GM23338 (cell line): ENCODE measurements at regions not wholly inside any gene's neighbourhood (a gene's known extent, or its start where the extent isn't known, plus 50 kb on each side); places are given as distances from the start of the nearest gene placed in this dataset.

Experiments
- ATAC-seq: fragments of 200-7000 bp; cut with Tn5 transposase; 3 replicates; pipeline ENCODE4 v1.9.1; 2020
- DNase-seq: peaks from one replicate; pipeline ENCODE4 v3.0.0-alpha.2; 2015; ENCODE audit warnings: low spot score
- H2AFZ ChIP-seq: fragments of 200-600 bp; sonication (generic); 2 replicates; pipeline ENCODE4 v1.8.0; 2016; ENCODE audit warnings: antibody characterized with exemption, mild to moderate bottlenecking, moderate library complexity
- H3F3A ChIP-seq: fragments of 200-600 bp; sonication (generic); replicated peaks from 2 replicates; pipeline ENCODE4 v1.8.0; 2017; ENCODE audit warnings: antibody characterized with exemption, mixed run types, low read depth
- H3K27ac ChIP-seq: fragments of 200-600 bp; sonication (generic); 2 replicates; pipeline ENCODE4 v1.6.1; 2016; ENCODE audit warnings: low read depth
- H3K27me3 ChIP-seq: fragments of 200-600 bp; sonication (generic); 2 replicates; pipeline ENCODE4 v1.8.0; 2016; ENCODE audit warnings: mild to moderate bottlenecking, mixed run types, moderate library complexity; ENCODE audit not compliant: insufficient read depth
- H3K36me3 ChIP-seq: fragments of 200-600 bp; sonication (generic); 2 replicates; pipeline ENCODE4 v1.8.0; 2016; ENCODE audit warnings: mild to moderate bottlenecking; ENCODE audit not compliant: insufficient read depth
- H3K4me1 ChIP-seq: fragments of 200-600 bp; sonication (generic); 2 replicates; pipeline ENCODE4 v1.8.0; 2016; ENCODE audit warnings: mild to moderate bottlenecking, moderate library complexity; ENCODE audit not compliant: insufficient read depth
- H3K4me2 ChIP-seq: fragments of 200-600 bp; sonication (generic); 2 replicates; pipeline ENCODE4 v1.7.1; 2017; ENCODE audit warnings: mixed run types
- H3K4me3 ChIP-seq: fragments of 200-600 bp; sonication (generic); 2 replicates; pipeline ENCODE4 v1.6.1; 2016; ENCODE audit warnings: mixed run types
- H3K79me2 ChIP-seq: fragments of 200-600 bp; sonication (generic); replicated peaks from 2 replicates; pipeline ENCODE4 v1.8.0; 2017; ENCODE audit warnings: mild to moderate bottlenecking; ENCODE audit not compliant: insufficient read depth
- H3K9me2 ChIP-seq: fragments of 200-600 bp; sonication (generic); 2 replicates; pipeline ENCODE4 v1.8.0; 2017; ENCODE audit not compliant: insufficient read depth
- H4K20me1 ChIP-seq: fragments of 200-600 bp; sonication (generic); replicated peaks from 2 replicates; pipeline ENCODE4 v1.8.0; 2017; ENCODE audit warnings: mild to moderate bottlenecking; ENCODE audit not compliant: insufficient read depth
- H3K27ac Mint-ChIP-seq: 2 replicates; pipeline ENCODE4 v1.8.0; 2020; ENCODE audit warnings: inconsistent platforms, mild to moderate bottlenecking, moderate library complexity, mixed read lengths
- H3K27me3 Mint-ChIP-seq: 3 replicates; pipeline ENCODE4 v1.8.0; 2022; ENCODE audit warnings: low read depth, mild to moderate bottlenecking, moderate library complexity, mixed read lengths, inconsistent platforms; ENCODE audit not compliant: insufficient read depth, poor library complexity
- H3K36me3 Mint-ChIP-seq: 3 replicates; pipeline ENCODE4 v1.8.0; 2021; ENCODE audit warnings: low read depth, mild to moderate bottlenecking, inconsistent platforms, moderate library complexity, mixed read lengths
- H3K4me1 Mint-ChIP-seq: 3 replicates; pipeline ENCODE4 v1.8.0; 2020; ENCODE audit warnings: mild to moderate bottlenecking, inconsistent platforms, mixed read lengths
- H3K4me3 Mint-ChIP-seq: 3 replicates; pipeline ENCODE4 v1.8.0; 2021; ENCODE audit warnings: moderate library complexity, mild to moderate bottlenecking, inconsistent platforms, mixed read lengths
- H3K9me3 Mint-ChIP-seq: 3 replicates; pipeline ENCODE4 v1.8.0; 2020; ENCODE audit warnings: moderate library complexity, mild to moderate bottlenecking, inconsistent platforms, mixed read lengths
- CREB1 ChIP-seq: fragments of 250-450 bp; sonication (Bioruptor Pico); IDR thresholded peaks from 2 replicates; pipeline ENCODE4 v1.5.0; 2020; ENCODE audit warnings: low read depth, mild to moderate bottlenecking, moderate library complexity
- CTCF ChIP-seq, 2 experiments: fragments of 200-600 bp in 1 of 2; sonication (generic) in 1 of 2; conservative IDR thresholded peaks; 2 replicates each; pipeline versions ENCODE4 v1.5.1 to v1.6.1; 2016 to 2017; ENCODE audit warnings: antibody characterized with exemption in 2 of 2, low read depth in 2 of 2, mild to moderate bottlenecking in 2 of 2, moderate library complexity in 1 of 2
- EZH2 ChIP-seq: fragments of 200-600 bp; sonication (generic); IDR thresholded peaks from one replicate; pipeline ENCODE4 v1.8.0; 2017; ENCODE audit warnings: antibody characterized with exemption, mild to moderate bottlenecking, low read depth; ENCODE audit not compliant: unreplicated experiment
- EZH2phosphoT487 ChIP-seq: fragments of 200-600 bp; sonication (generic); IDR thresholded peaks from one replicate; pipeline ENCODE4 v1.8.1; 2018; ENCODE audit warnings: antibody characterized with exemption; ENCODE audit not compliant: unreplicated experiment
- NANOG ChIP-seq: IDR thresholded peaks from 2 replicates; pipeline ENCODE4 v1.6.1; 2016; ENCODE audit warnings: antibody characterized with exemption, borderline replicate concordance
- POLR2AphosphoS5 ChIP-seq: IDR thresholded peaks from 2 replicates; pipeline ENCODE4 v1.6.1; 2016; ENCODE audit warnings: antibody characterized with exemption, low read depth
- STAT1 ChIP-seq: IDR thresholded peaks from one replicate; pipeline ENCODE4 v1.6.1; 2016; ENCODE audit warnings: antibody characterized with exemption; ENCODE audit not compliant: unreplicated experiment
- ZNF331 ChIP-seq: fragments of 250-450 bp; sonication (Bioruptor Pico); IDR thresholded peaks from 2 replicates; pipeline ENCODE4 v1.5.0; 2020; ENCODE audit warnings: low read depth, mild to moderate bottlenecking, moderate library complexity
- TF ChIP-seq, protein P1 (sequence below): IDR thresholded peaks from 2 replicates; pipeline ENCODE4 v1.6.1; 2016; ENCODE audit warnings: antibody characterized with exemption
- TF ChIP-seq, protein P2 (sequence below): IDR thresholded peaks from one replicate; pipeline ENCODE4 v1.6.1; 2018; ENCODE audit warnings: antibody characterized with exemption; ENCODE audit not compliant: unreplicated experiment

GRCh38 chrX:33379839-33380238 is 168.5 kb upstream of the DMD start:
- H3K27ac ChIP-seq = no peak overlapping the region
- H3F3A ChIP-seq = no peaks in the 10 kb centered on the region
- no peaks in the 10 kb centered on the region for H4K20me1 ChIP-seq
- Mint-ChIP-seq H3K9me3 (no peaks in the 10 kb centered on the region), H3K27me3 (no peaks in the 10 kb centered on the region), H3K4me3 (no peak overlapping the region), H3K4me1 (no peaks in the 10 kb centered on the region; the same call in 2 of the 3 replicates), H3K27ac (no peak overlapping the region), H3K36me3 (no peaks in the 10 kb centered on the region)
- H3K4me2 ChIP-seq = no peak overlapping the region
- no peaks in the 10 kb centered on the region for H3K4me1 ChIP-seq
- no peaks in the 10 kb centered on the region for H3K79me2 ChIP-seq
- no peaks in the 10 kb centered on the region for H3K27me3 ChIP-seq
- no peak overlapping the region for H3K4me3 ChIP-seq
- TF ChIP-seq EZH2 (no peak), ZNF331 (no peak), CREB1 (no peak), POLR2AphosphoS5 (no peak), CTCF (conservative IDR thresholded peaks at IDR 0.05; ENCODE audit: low read depth in 2 of 2) (no peak)
- H3K36me3 ChIP-seq = no peaks in the 10 kb centered on the region
- H3K9me2 ChIP-seq = no peaks in the 10 kb centered on the region
- H2AFZ ChIP-seq = no peak overlapping the region
- ATAC-seq (no peak), DNase-seq (no peak)

DNA sequence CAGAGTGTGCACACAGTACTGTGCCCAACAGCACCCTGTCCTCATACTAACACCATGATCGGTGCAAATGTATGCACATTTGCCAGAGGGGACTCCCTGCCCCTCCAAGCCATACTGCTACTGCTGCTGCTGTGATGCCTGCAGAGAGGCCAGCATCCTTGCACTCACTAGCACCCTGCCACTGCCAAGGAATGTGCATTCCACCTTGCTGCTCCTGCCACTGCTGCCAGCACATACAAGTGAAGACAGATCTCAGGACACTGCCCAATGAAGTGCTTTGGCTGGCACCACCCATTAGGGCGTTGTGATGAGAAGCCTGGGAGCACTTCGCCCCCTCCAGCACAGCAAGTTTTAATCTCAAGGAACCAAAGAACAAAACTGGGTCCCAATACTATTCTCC is 146.3 kb upstream of the DMD start:
- no peak overlapping the region for H3K4me3 ChIP-seq
- H3K9me3 Mint-ChIP-seq = peaks cover 3% of the 10 kb centered on the region; the same call in 1 of the 3 replicates

More for the DNA sequence above, 146.3 kb upstream of the DMD start:
- H2AFZ ChIP-seq = no peak overlapping the region
- no peaks in the 10 kb centered on the region for H3K27me3 ChIP-seq
- H4K20me1 ChIP-seq = no peaks in the 10 kb centered on the region
- Mint-ChIP-seq H3K27ac (no peak overlapping the region), H3K4me1 (no peaks in the 10 kb centered on the region; the same call in 2 of the 3 replicates), H3K4me3 (no peak overlapping the region), H3K36me3 (no peaks in the 10 kb centered on the region; the same call in 2 of the 3 replicates), H3K27me3 (no peaks in the 10 kb centered on the region)
- H3K4me1 ChIP-seq = no peaks in the 10 kb centered on the region
- no peak overlapping the region for H3K27ac ChIP-seq
- no peaks in the 10 kb centered on the region for H3F3A ChIP-seq
- ATAC-seq (no peak), DNase-seq (no peak)
- no peak overlapping the region for H3K4me2 ChIP-seq
- TF ChIP-seq NANOG = no peak
- TF ChIP-seq, protein P1, sequence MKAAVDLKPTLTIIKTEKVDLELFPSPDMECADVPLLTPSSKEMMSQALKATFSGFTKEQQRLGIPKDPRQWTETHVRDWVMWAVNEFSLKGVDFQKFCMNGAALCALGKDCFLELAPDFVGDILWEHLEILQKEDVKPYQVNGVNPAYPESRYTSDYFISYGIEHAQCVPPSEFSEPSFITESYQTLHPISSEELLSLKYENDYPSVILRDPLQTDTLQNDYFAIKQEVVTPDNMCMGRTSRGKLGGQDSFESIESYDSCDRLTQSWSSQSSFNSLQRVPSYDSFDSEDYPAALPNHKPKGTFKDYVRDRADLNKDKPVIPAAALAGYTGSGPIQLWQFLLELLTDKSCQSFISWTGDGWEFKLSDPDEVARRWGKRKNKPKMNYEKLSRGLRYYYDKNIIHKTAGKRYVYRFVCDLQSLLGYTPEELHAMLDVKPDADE = no peak
- TF ChIP-seq ZNF331 = no peak
- TF ChIP-seq EZH2phosphoT487 = no peak
- TF ChIP-seq STAT1 = no peak
- TF ChIP-seq, protein P2, sequence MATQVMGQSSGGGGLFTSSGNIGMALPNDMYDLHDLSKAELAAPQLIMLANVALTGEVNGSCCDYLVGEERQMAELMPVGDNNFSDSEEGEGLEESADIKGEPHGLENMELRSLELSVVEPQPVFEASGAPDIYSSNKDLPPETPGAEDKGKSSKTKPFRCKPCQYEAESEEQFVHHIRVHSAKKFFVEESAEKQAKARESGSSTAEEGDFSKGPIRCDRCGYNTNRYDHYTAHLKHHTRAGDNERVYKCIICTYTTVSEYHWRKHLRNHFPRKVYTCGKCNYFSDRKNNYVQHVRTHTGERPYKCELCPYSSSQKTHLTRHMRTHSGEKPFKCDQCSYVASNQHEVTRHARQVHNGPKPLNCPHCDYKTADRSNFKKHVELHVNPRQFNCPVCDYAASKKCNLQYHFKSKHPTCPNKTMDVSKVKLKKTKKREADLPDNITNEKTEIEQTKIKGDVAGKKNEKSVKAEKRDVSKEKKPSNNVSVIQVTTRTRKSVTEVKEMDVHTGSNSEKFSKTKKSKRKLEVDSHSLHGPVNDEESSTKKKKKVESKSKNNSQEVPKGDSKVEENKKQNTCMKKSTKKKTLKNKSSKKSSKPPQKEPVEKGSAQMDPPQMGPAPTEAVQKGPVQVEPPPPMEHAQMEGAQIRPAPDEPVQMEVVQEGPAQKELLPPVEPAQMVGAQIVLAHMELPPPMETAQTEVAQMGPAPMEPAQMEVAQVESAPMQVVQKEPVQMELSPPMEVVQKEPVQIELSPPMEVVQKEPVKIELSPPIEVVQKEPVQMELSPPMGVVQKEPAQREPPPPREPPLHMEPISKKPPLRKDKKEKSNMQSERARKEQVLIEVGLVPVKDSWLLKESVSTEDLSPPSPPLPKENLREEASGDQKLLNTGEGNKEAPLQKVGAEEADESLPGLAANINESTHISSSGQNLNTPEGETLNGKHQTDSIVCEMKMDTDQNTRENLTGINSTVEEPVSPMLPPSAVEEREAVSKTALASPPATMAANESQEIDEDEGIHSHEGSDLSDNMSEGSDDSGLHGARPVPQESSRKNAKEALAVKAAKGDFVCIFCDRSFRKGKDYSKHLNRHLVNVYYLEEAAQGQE = no peak
- H3K79me2 ChIP-seq = no peaks in the 10 kb centered on the region
- H3K36me3 ChIP-seq = no peaks in the 10 kb centered on the region
- H3K9me2 ChIP-seq = no peaks in the 10 kb centered on the region
